ENCODE measurements at regions not wholly inside any gene's neighbourhood (a gene's known extent, or its start where the extent isn't known, plus 50 kb on each side); places are given as distances from the start of the nearest gene placed in this dataset.

DNA sequence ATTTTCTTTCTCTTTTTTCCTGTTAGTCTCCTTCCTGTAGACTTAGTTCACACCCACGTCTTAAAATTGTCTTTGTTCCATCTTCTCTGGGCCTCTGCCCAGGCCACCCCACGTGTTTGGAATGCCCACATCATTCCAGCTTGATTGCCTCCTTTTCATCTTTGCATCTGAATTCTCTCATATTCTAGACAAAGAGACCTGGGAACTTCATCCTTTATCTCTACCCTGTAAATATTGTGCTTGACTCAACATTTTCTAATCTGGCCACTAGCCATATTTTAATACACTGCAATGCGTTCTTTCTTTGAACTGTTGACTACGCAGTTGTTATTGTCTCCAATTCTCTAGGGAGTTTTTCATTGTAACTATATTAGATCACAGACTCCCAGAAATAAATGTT is 187.5 kb upstream of the NRXN1 start:
- H3K36me3 ChIP-seq (ENCODE audit: control insufficient read depth in 4 of 4, insufficient read depth in 4 of 4, low read length in 3 of 4), result no peaks in the 10 kb centered on the region
- ChIA-PET CTCF (no interaction called here), POLR2A (no interaction called here)
- H3K27me3 ChIP-seq (replicated peaks in 2 of 5; ENCODE audit: control insufficient read depth in 4 of 5, insufficient read depth in 5 of 5, low read length in 4 of 5), result no peaks in the 10 kb centered on the region
- 76% methylated on average over 2 of the region's 4 CpGs for WGBS (ENCODE audit: insufficient coverage)
- H3K27ac ChIP-seq (ENCODE audit: insufficient read depth in 1 of 2, low read depth in 1 of 2, low read length in 2 of 2, poor library complexity in 1 of 2, severe bottlenecking in 2 of 2), result no peak overlapping the region
- peaks cover 0 to 1% (median 0%) of the 10 kb centered on the region in 5 experiments for H3K9me3 ChIP-seq (ENCODE audit: control extremely low read depth in 1 of 5, control insufficient read depth in 4 of 5, insufficient read depth in 2 of 5, low read depth in 1 of 5, low read length in 4 of 5)
- H3K4me1 ChIP-seq (ENCODE audit: control extremely low read depth in 1 of 4, control insufficient read depth in 4 of 4, insufficient read depth in 4 of 4, low read length in 3 of 4), result no peaks in the 10 kb centered on the region
- no peak for DNase-seq
- no peak overlapping the region for H3K4me3 ChIP-seq (ENCODE audit: control insufficient read depth in 1 of 7, extremely low read depth in 1 of 7, insufficient read depth in 4 of 7, low read depth in 2 of 7, low read length in 6 of 7)

DNA sequence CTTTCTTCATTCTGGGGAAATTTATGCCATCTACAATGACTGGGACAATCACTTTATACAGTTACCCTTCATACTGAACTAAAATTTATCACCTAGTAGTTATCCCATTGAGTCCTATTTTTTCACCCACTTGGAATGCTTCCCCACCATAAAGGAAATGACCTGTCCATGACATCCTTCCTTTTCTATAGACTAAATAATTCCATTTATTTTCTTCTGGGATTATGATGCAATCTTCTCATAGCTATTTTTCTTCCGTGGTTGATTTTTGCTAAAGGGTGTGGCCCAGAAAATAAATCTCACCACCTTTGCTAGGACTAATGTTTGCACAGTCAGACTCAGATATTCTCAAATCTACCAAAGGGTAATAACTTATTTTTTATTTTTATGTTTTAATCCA is 186.1 kb upstream of the NRXN1 start:
- H3K4me3 ChIP-seq (ENCODE audit: control insufficient read depth in 1 of 7, extremely low read depth in 1 of 7, insufficient read depth in 4 of 7, low read depth in 2 of 7, low read length in 6 of 7), result no peak overlapping the region
- no peaks in the 10 kb centered on the region for H3K27me3 ChIP-seq (replicated peaks in 2 of 5; ENCODE audit: control insufficient read depth in 4 of 5, insufficient read depth in 5 of 5, low read length in 4 of 5)
- ChIA-PET CTCF (no interaction called here), POLR2A (no interaction called here)
- DNase-seq, result no peak
- WGBS (ENCODE audit: insufficient coverage), result no CpG with 5 or more reads among the region's 1 CpG
- no peaks in the 10 kb centered on the region for H3K36me3 ChIP-seq (ENCODE audit: control insufficient read depth in 4 of 4, insufficient read depth in 4 of 4, low read length in 3 of 4)
- H3K4me1 ChIP-seq (ENCODE audit: control extremely low read depth in 1 of 4, control insufficient read depth in 4 of 4, insufficient read depth in 4 of 4, low read length in 3 of 4), result no peaks in the 10 kb centered on the region
- H3K9me3 ChIP-seq (ENCODE audit: control extremely low read depth in 1 of 5, control insufficient read depth in 4 of 5, insufficient read depth in 2 of 5, low read depth in 1 of 5, low read length in 4 of 5), result peaks cover 0 to 1% (median 0%) of the 10 kb centered on the region in 5 experiments
- H3K27ac ChIP-seq (ENCODE audit: insufficient read depth in 1 of 2, low read depth in 1 of 2, low read length in 2 of 2, poor library complexity in 1 of 2, severe bottlenecking in 2 of 2), result no peak overlapping the region

DNA sequence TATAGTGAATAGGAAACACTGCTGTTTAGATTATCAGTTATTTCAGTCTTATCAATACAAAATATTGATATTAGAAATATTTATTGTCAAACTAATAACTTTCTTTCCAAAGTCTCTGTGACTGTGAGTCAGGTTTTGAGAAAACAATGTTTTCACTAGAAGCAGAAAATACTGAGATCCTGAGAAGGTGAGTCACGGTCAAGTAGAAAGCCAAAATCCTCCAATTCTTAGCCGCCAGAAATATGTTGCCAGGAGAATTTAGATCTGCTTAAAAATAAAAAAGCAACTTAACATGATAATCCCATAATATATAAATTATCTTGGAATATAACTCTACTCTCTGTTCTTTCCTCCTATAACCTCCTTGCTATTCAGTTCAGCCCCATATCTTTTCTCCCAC is 181.9 kb upstream of the NRXN1 start:
- no CpG with 5 or more reads among the region's 2 CpGs for WGBS (ENCODE audit: insufficient coverage)
- no peaks in the 10 kb centered on the region for H3K27me3 ChIP-seq (replicated peaks in 2 of 5; ENCODE audit: control insufficient read depth in 4 of 5, insufficient read depth in 5 of 5, low read length in 4 of 5)

DNA sequence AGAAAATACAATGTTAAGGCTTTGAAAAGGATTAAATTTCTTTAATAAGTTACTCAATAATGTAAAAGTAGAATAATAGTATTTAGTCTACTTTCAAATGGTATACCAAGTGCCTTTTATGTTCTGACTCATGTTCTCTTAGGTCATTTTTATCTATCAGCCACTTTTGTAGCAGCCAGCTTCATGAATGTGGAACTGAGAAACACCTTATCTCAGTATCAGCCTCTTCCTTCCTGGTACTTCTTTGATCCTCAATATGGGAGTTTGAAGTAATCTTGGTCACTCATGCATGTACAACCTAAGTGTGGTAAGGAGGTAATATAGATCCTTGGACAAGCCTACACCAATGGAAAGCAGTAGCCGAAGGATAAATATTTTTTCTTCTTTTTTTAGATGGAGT is 180.4 kb upstream of the NRXN1 start:
- POLR2A ChIA-PET, result no interaction called here
- H3K27me3 ChIP-seq (replicated peaks in 2 of 5; ENCODE audit: control insufficient read depth in 4 of 5, insufficient read depth in 5 of 5, low read length in 4 of 5), result no peaks in the 10 kb centered on the region
- no peak overlapping the region for H3K27ac ChIP-seq (ENCODE audit: insufficient read depth in 1 of 2, low read depth in 1 of 2, low read length in 2 of 2, poor library complexity in 1 of 2, severe bottlenecking in 2 of 2)
- WGBS (ENCODE audit: insufficient coverage), result no CpG with 5 or more reads among the region's 1 CpG
- peak in 2 of 3 donors; percentile 3 to 11 for DNase-seq
- H3K9me3 ChIP-seq (ENCODE audit: control extremely low read depth in 1 of 5, control insufficient read depth in 4 of 5, insufficient read depth in 2 of 5, low read depth in 1 of 5, low read length in 4 of 5), result no peaks in the 10 kb centered on the region
- H3K4me1 ChIP-seq (ENCODE audit: control extremely low read depth in 1 of 4, control insufficient read depth in 4 of 4, insufficient read depth in 4 of 4, low read length in 3 of 4), result no peaks in the 10 kb centered on the region
- H3K4me3 ChIP-seq (ENCODE audit: control insufficient read depth in 1 of 7, extremely low read depth in 1 of 7, insufficient read depth in 4 of 7, low read depth in 2 of 7, low read length in 6 of 7), result no peak overlapping the region
- CTCF ChIA-PET, result no interaction called here
- H3K36me3 ChIP-seq (ENCODE audit: control insufficient read depth in 4 of 4, insufficient read depth in 4 of 4, low read length in 3 of 4), result no peaks in the 10 kb centered on the region

More for the DNA sequence above, 181.9 kb upstream of the NRXN1 start:
- no peaks in the 10 kb centered on the region for H3K9me3 ChIP-seq (ENCODE audit: control extremely low read depth in 1 of 5, control insufficient read depth in 4 of 5, insufficient read depth in 2 of 5, low read depth in 1 of 5, low read length in 4 of 5)
- H3K4me3 ChIP-seq (ENCODE audit: control insufficient read depth in 1 of 7, extremely low read depth in 1 of 7, insufficient read depth in 4 of 7, low read depth in 2 of 7, low read length in 6 of 7), result no peak overlapping the region
- no peaks in the 10 kb centered on the region for H3K4me1 ChIP-seq (ENCODE audit: control extremely low read depth in 1 of 4, control insufficient read depth in 4 of 4, insufficient read depth in 4 of 4, low read length in 3 of 4)
- DNase-seq, result no peak
- ChIA-PET CTCF (no interaction called here), POLR2A (interaction anchor here (0.6 kb wide), 1 partner anchor 17 kb away, joined by 3 read pairs; no protein-coding TSS in a partner anchor)
- H3K27ac ChIP-seq (ENCODE audit: insufficient read depth in 1 of 2, low read depth in 1 of 2, low read length in 2 of 2, poor library complexity in 1 of 2, severe bottlenecking in 2 of 2), result no peak overlapping the region
- no peaks in the 10 kb centered on the region for H3K36me3 ChIP-seq (ENCODE audit: control insufficient read depth in 4 of 4, insufficient read depth in 4 of 4, low read length in 3 of 4)

DNA sequence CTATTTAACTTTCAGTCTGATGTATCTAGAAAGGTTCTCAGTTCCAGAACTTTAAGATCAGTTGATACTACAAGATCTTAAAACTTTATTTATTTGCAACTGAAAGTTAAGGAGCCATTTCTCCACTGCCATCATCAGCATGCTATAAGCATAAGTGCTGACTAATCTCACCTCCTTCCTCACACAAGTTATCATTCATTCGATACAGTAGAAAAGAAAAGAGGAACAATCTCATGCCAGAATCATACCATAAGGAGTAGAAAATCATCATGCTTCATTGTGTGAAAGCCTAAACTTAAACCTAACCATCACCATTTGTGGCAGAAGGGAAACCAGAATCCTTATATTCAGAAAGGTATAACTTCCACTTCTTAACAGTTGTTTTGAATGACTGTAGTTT is 176.6 kb upstream of the NRXN1 start:
- POLR2A ChIA-PET, result no interaction called here
- CTCF ChIA-PET, result no interaction called here
- H3K27ac ChIP-seq (ENCODE audit: insufficient read depth in 1 of 2, low read depth in 1 of 2, low read length in 2 of 2, poor library complexity in 1 of 2, severe bottlenecking in 2 of 2), result no peak overlapping the region
- peak; percentile 6 to 56 (median 44) for DNase-seq
- no peaks in the 10 kb centered on the region for H3K9me3 ChIP-seq (ENCODE audit: control extremely low read depth in 1 of 5, control insufficient read depth in 4 of 5, insufficient read depth in 2 of 5, low read depth in 1 of 5, low read length in 4 of 5)
- H3K36me3 ChIP-seq (ENCODE audit: control insufficient read depth in 4 of 4, insufficient read depth in 4 of 4, low read length in 3 of 4), result no peaks in the 10 kb centered on the region
- H3K27me3 ChIP-seq (replicated peaks in 2 of 5; ENCODE audit: control insufficient read depth in 4 of 5, insufficient read depth in 5 of 5, low read length in 4 of 5), result no peaks in the 10 kb centered on the region
- H3K4me3 ChIP-seq (ENCODE audit: control insufficient read depth in 1 of 7, extremely low read depth in 1 of 7, insufficient read depth in 4 of 7, low read depth in 2 of 7, low read length in 6 of 7), result no peak overlapping the region
- WGBS (ENCODE audit: insufficient coverage), result no CpG with 5 or more reads among the region's 1 CpG
- no peaks in the 10 kb centered on the region for H3K4me1 ChIP-seq (ENCODE audit: control extremely low read depth in 1 of 4, control insufficient read depth in 4 of 4, insufficient read depth in 4 of 4, low read length in 3 of 4)

DNA sequence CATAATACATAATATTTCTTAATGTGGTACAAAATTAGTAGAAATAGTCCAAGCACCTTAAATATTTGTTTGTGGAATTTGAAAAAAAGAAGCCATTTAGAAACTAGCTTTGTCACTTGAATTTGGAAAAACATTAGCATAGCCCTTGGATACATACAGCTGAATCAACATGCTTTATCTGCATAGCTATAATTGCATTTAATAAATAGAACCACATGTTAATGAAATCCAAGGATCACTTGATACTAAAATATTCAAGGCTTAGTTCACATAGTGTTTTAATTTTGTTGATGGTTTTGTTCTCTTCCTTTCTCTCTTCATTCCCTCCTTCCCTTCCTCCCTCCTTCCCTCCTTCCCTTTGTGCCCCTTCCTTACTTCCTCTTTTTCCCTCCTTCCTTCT is 169.4 kb upstream of the NRXN1 start:
- no peaks in the 10 kb centered on the region for H3K9me3 ChIP-seq (ENCODE audit: control extremely low read depth in 1 of 5, control insufficient read depth in 4 of 5, insufficient read depth in 2 of 5, low read depth in 1 of 5, low read length in 4 of 5)
- no peaks in the 10 kb centered on the region for H3K36me3 ChIP-seq (ENCODE audit: control insufficient read depth in 4 of 4, insufficient read depth in 4 of 4, low read length in 3 of 4)
- no peak for DNase-seq
- H3K27ac ChIP-seq (ENCODE audit: insufficient read depth in 1 of 2, low read depth in 1 of 2, low read length in 2 of 2, poor library complexity in 1 of 2, severe bottlenecking in 2 of 2), result no peak overlapping the region
- H3K4me3 ChIP-seq (ENCODE audit: control insufficient read depth in 1 of 7, extremely low read depth in 1 of 7, insufficient read depth in 4 of 7, low read depth in 2 of 7, low read length in 6 of 7), result no peak overlapping the region
- H3K27me3 ChIP-seq (replicated peaks in 2 of 5; ENCODE audit: control insufficient read depth in 4 of 5, insufficient read depth in 5 of 5, low read length in 4 of 5), result no peaks in the 10 kb centered on the region
- CTCF ChIA-PET, result no interaction called here
- POLR2A ChIA-PET, result no interaction called here
- H3K4me1 ChIP-seq (ENCODE audit: control extremely low read depth in 1 of 4, control insufficient read depth in 4 of 4, insufficient read depth in 4 of 4, low read length in 3 of 4), result no peaks in the 10 kb centered on the region

GRCh38 chr2:51194656-51195055 is 162.7 kb upstream of the NRXN1 start:
- Histone ChIP-seq H3K27ac (ENCODE audit: insufficient read depth in 1 of 2, low read depth in 1 of 2, low read length in 2 of 2, poor library complexity in 1 of 2, severe bottlenecking in 2 of 2) (no peak overlapping the region), H3K4me1 (ENCODE audit: control extremely low read depth in 1 of 4, control insufficient read depth in 4 of 4, insufficient read depth in 4 of 4, low read length in 3 of 4) (no peaks in the 10 kb centered on the region), H3K27me3 (replicated peaks in 2 of 5; ENCODE audit: control insufficient read depth in 4 of 5, insufficient read depth in 5 of 5, low read length in 4 of 5) (no peaks in the 10 kb centered on the region), H3K9me3 (ENCODE audit: control extremely low read depth in 1 of 5, control insufficient read depth in 4 of 5, insufficient read depth in 2 of 5, low read depth in 1 of 5, low read length in 4 of 5) (peaks cover 0 to 13% (median 0%) of the 10 kb centered on the region in 5 experiments), H3K36me3 (ENCODE audit: control insufficient read depth in 4 of 4, insufficient read depth in 4 of 4, low read length in 3 of 4) (no peaks in the 10 kb centered on the region), H3K4me3 (ENCODE audit: control insufficient read depth in 1 of 7, extremely low read depth in 1 of 7, insufficient read depth in 4 of 7, low read depth in 2 of 7, low read length in 6 of 7) (no peak overlapping the region)
- ChIA-PET CTCF (no interaction called here), POLR2A (no interaction called here)
- no peak for DNase-seq
- 100% methylated on average over 3 of the region's 10 CpGs for WGBS (ENCODE audit: insufficient coverage)

All from common myeloid progenitor, CD34-positive (primary cell).